ENCODE measurements at regions not wholly inside any gene's neighbourhood (a gene's known extent, or its start where the extent isn't known, plus 50 kb on each side); places are given as distances from the start of the nearest gene placed in this dataset.

GRCh38 chr21:35672313-35672712 lies 388.0 kb downstream of the SETD4 start:
- TF ChIP-seq CTCF (conservative IDR thresholded peaks at IDR 0.05; ENCODE audit: low read length) (no peak), EZH2phosphoT487 (IDR thresholded peaks at IDR 0.05; ENCODE audit: borderline replicate concordance, low read depth, low read length) (no peak)

Measured in OCI-LY7 (cell line).